ENCODE measurements at regions not wholly inside any gene's neighbourhood (a gene's known extent, or its start where the extent isn't known, plus 50 kb on each side); places are given as distances from the start of the nearest gene placed in this dataset.
"Not testable (repeated sequence)": the region's sequence is repeated elsewhere in the genome, so short reads cannot be mapped to it uniquely, and the experiment has no call there.

DNA sequence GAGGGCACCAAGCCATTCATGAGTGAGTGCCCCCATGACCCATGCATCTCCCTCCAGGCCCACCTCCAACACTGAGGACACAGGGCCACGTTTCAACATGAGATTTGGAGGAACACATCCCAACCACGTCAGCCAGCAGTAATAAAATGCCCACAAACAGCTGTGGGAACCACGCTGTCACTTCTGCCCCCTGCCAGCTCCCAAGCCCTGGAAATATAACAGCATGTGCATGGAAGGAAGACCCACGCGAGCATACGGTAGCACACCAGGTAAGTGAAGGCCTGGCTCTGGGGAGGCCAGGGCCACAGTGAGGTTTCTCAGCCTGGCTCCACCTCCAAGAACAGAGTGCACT is 168.9 kb upstream of the PFKP start:
- TF ChIP-seq, protein P1, sequence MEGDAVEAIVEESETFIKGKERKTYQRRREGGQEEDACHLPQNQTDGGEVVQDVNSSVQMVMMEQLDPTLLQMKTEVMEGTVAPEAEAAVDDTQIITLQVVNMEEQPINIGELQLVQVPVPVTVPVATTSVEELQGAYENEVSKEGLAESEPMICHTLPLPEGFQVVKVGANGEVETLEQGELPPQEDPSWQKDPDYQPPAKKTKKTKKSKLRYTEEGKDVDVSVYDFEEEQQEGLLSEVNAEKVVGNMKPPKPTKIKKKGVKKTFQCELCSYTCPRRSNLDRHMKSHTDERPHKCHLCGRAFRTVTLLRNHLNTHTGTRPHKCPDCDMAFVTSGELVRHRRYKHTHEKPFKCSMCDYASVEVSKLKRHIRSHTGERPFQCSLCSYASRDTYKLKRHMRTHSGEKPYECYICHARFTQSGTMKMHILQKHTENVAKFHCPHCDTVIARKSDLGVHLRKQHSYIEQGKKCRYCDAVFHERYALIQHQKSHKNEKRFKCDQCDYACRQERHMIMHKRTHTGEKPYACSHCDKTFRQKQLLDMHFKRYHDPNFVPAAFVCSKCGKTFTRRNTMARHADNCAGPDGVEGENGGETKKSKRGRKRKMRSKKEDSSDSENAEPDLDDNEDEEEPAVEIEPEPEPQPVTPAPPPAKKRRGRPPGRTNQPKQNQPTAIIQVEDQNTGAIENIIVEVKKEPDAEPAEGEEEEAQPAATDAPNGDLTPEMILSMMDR (conservative IDR thresholded peaks at IDR 0.05; ENCODE audit: low read depth, low read length) = no peak
- DNase-seq (ENCODE audit: low read depth) = no peak
- no peak overlapping the region for H3K4me3 ChIP-seq (ENCODE audit: low read depth, low read length)

DNA sequence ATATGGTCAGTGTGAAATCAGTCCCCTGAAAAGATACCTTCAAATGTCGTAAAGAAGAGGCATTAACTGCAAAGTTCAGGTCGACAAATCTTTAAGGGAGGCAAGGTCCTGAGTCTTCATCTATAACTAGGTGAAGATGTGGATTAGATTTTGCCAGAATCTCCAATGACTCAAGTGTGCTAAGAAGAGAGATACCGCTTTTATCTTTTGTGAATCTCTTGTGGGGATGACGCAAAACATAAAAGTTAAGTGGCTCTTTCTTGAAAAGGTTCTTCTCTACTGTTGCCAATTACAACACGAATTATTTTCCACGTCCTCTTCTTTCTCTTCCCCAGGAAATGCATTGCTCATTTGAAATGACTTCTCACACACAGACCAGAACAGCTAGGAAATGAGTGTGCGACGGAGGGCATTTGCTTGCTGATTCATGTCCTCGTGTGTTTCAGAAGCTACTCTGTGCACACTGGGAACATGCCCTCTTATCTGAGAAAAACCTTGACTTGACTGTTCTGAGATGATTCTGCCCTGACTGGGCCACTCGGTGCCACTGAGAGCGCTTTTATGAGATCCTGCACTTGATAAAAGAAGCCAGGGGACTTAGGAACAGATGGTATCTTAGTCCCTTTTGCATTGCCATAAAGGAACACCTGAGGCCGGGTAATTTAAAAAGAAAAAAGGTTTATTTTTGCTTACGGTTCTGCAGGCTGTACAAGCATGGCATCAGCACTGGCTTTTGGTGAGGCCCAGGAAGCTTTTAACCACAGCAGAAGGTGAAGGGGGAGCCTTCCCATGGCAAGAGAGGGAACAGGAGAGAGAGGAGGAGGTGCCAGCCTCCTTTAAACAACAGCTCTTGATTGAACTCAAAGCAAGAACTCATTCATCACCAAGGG is 169.5 kb upstream of the PFKP start:
- DNase-seq (ENCODE audit: low read depth) = no peak

DNA sequence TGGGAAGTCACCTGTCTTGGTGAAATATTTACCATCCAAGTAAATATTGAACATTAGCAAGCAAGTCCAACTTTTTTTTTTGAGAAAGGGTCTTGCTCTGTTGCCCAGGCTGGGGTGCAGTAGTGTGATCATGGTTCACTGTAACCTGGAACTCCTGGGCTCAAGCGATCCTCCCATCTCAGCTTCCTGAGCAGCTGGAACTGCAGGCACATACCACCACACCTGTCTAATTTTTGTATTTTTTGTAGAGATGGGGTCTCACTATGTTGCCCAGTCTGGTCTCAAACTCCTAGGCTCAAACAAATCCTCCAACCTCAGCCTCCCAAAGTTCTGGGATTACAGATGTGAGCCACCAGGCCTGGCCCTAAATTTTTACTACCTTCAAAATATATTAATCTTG is 171.0 kb upstream of the PFKP start:
- not testable (repeated sequence) for DNase-seq (ENCODE audit: low read depth)

More for the DNA sequence above, 169.5 kb upstream of the PFKP start:
- TF ChIP-seq, protein P1 (conservative IDR thresholded peaks at IDR 0.05; ENCODE audit: low read depth, low read length) = no peak
- H3K4me3 ChIP-seq (ENCODE audit: low read depth, low read length) = no peak overlapping the region

DNA sequence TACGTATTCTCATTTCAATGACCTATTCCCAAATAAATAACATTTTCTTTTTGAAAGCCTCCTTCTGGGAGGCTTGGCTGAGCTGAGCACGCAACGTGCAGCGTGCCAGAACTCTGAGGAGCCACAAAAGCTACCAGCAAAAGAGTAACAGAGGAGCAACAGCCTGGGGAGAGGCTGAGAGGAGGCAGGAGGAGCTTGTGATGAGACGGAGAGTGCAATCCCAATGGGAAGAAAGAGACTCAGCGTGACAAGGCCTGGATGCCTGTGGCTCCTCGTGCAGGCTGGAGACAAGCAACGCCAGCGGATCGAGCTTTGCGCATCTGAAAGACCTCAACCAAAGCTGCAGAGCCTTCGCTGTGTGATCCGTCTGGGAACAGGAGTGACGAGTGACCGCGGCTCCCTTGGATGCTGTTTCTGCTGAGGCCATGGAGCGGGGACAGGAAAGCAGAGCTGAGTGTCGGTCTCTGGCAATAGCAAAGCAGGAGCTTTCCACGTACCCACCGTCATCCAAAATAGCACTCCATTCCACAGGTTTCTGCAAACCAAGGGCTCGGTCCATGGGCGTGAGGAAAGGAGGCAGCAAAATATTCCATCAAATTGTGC is 171.7 kb upstream of the PFKP start:
- DNase-seq (ENCODE audit: low read depth) = no peak
- no peak overlapping the region for H3K4me3 ChIP-seq (ENCODE audit: low read depth, low read length)
- TF ChIP-seq, protein P1 (conservative IDR thresholded peaks at IDR 0.05; ENCODE audit: low read depth, low read length) = no peak

More for the DNA sequence above, 171.0 kb upstream of the PFKP start:
- not testable (repeated sequence) for H3K4me3 ChIP-seq (ENCODE audit: low read depth, low read length)

DNA sequence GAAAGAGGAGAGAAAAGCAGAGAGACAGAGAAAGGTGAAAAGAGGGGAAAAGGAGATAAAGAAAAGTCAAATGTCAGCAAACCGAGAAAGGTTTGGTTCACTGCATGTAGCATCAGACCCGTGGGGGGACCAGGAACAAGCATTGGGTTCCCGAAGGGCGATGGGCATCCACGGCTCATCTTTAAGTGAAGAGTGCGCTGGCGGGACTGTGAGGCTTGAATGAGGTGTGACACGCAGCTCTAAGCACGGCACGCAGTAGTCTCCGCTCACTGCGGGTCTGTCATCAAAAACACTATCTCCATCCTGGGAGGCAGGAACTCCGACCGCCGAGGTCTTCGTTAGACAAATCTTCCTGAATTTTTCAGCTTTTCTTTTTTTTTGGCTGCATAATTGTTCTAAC is 173.4 kb upstream of the PFKP start:
- no peak for DNase-seq (ENCODE audit: low read depth)
- TF ChIP-seq, protein P1 (conservative IDR thresholded peaks at IDR 0.05; ENCODE audit: low read depth, low read length) = no peak
- H3K4me3 ChIP-seq (ENCODE audit: low read depth, low read length) = no peak overlapping the region

DNA sequence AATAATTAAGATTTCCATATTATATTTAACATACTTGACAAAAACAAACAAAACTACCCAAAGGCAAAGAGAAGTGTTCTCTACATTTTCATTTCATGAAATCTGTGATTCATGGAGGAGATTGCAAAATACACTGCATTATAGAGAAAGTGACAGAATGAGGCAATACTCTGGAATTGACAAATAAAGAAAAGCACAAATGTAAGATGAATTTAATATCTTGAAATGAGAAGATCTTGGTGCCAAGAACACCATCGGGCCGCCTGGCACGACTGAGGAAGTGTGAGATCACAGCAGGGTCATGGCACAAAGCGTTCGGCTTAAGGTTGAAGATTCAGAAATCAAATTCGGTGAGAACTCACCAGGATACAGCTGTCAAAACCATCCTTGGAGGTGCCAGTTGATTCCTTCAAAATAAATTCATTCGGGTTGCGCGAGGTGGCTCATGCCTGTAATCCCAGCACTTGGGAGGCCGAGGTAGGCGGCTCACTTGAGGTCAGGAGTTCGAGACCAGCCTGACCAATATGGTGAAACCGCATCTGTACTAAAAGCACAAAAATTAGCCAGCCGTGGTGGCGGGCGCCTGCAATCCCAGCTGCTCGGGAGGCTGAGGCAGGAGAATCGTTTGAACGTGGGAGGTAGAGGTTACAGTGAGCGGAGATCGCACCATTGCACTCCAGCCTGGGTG is 174.0 kb upstream of the PFKP start:
- TF ChIP-seq, protein P1 (conservative IDR thresholded peaks at IDR 0.05; ENCODE audit: low read depth, low read length) = no peak
- H3K4me3 ChIP-seq (ENCODE audit: low read depth, low read length) = no peak overlapping the region
- no peak for DNase-seq (ENCODE audit: low read depth)

DNA sequence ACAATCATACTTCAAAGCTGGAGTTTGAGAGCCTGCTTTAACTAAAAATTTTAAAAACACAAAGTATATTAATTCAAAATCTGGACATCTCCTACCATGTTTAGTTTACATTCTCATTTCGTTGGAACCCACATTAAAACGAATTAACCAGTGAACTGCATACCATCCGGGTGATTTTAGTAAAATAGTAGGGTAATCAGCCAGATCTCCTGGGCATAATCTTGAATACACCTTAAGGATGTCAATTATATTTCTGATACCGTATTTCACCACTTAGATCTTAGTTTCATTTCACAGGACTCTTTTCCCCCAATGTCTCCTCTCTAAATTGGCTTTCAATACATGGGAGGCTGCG is 175.6 kb upstream of the PFKP start:
- TF ChIP-seq, protein P1 (conservative IDR thresholded peaks at IDR 0.05; ENCODE audit: low read depth, low read length) = no peak
- no peak for DNase-seq (ENCODE audit: low read depth)
- no peak overlapping the region for H3K4me3 ChIP-seq (ENCODE audit: low read depth, low read length)
